ENCODE measurements at regions not wholly inside any gene's neighbourhood (a gene's known extent, or its start where the extent isn't known, plus 50 kb on each side); places are given as distances from the start of the nearest gene placed in this dataset.
"Not testable (repeated sequence)": the region's sequence is repeated elsewhere in the genome, so short reads cannot be mapped to it uniquely, and the experiment has no call there.

DNA sequence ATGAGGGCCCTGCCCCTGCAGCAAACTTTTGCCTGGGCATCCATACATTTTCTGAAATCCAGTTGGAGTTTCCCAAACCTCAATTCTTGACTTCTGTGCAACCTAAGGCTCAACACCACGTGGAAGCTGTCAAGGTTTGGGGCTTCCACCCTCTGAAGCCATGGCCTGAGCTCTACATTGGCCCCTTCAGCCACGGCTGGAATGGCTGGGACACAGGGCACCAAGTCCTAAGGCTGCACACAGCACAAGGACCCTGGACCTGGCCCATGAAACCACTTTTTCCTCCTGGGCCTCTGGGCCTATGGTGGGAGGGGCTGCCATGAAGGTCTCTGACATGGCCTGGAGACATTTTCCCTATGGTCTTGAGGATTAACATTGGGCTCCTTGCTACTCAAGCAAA is 266.3 kb downstream of the LRIG3 start:
- no peak overlapping the region for H3K4me3 ChIP-seq (ENCODE audit: low read length)
- H3K27ac ChIP-seq (ENCODE audit: low read depth, low read length) = no peak overlapping the region
- WGBS = 73% methylated on average over 2 of the region's 2 CpGs

DNA sequence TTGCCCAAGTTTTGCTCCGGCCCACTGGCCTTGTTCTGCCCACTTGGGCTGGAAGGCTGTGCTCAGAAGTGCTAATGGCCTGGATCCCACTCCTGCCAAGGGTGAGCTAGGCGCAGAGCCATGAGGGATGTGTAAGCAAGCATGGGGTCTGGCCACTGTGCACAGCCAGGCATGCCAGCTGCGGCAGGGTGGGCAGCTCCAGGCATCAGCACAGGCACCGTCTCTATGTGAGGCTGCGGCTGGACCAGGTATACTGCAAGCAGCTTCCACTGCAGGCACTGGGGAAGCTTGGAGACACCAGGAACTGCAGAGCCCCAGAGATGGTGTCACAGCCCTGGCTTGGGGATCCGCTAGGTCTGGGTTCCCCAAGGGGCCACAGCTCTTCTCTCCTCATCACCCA is 264.9 kb downstream of the LRIG3 start:
- no peaks in the 10 kb centered on the region for H3K4me1 ChIP-seq (ENCODE audit: insufficient read depth, low read length)
- no peak overlapping the region for H3K27ac ChIP-seq (ENCODE audit: low read depth, low read length)
- H3K27me3 ChIP-seq (ENCODE audit: insufficient read depth, low read length) = no peaks in the 10 kb centered on the region
- WGBS = 87% methylated on average over 6 of the region's 6 CpGs
- H3K9ac ChIP-seq (ENCODE audit: low read depth, low read length) = no peak overlapping the region
- no peak overlapping the region for H3K4me3 ChIP-seq (ENCODE audit: low read length)
- peaks cover 16% of the 10 kb centered on the region for H3K9me3 ChIP-seq (ENCODE audit: insufficient read depth, low read depth, low read length)
- no peaks in the 10 kb centered on the region for H3K36me3 ChIP-seq (ENCODE audit: insufficient read depth, low read length)

More for the DNA sequence above, 266.3 kb downstream of the LRIG3 start:
- Histone ChIP-seq H3K4me1 (ENCODE audit: insufficient read depth, low read length) (no peaks in the 10 kb centered on the region), H3K9me3 (ENCODE audit: insufficient read depth, low read depth, low read length) (peaks cover 16% of the 10 kb centered on the region), H3K9ac (ENCODE audit: low read depth, low read length) (no peak overlapping the region), H3K36me3 (ENCODE audit: insufficient read depth, low read length) (no peaks in the 10 kb centered on the region), H3K27me3 (ENCODE audit: insufficient read depth, low read length) (no peaks in the 10 kb centered on the region)

DNA sequence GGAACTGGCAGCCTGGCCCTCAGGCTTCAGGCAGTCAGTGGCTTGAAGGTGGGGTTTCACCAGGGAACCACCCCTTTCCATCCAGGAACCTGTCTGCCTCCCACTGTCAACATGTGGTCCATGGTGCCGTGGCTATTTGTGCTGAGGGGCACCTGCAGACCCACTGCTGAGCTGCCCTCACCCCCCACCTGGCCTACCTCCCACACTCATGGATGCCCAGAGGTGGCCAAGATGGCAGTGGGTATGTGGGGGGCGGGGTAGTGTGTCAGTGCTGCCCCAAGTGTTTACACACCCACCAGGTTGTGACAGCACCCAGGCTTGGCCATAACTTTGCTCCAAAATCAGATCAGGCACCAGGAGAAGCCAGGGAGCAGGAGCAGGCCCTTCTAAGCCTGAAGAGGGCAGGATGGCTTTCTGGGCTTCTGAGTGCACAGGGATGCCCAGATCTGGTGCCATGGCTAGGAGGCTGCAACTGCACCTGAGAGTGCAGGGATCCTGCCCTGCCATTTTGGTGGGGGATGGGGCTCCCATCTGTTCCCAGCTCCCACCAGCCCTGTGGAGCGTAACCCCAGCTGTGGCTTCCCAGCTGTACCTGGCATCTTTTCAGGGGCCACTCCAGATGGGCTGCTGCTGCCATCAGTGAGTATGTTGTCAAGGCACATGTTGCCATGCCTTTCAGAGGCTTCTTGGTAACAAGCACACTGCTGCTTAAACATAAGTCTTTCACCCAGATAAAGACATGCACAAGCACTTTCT is 263.9 kb downstream of the LRIG3 start:
- 98% methylated on average over 3 of the region's 3 CpGs for WGBS
- no peaks in the 10 kb centered on the region for H3K36me3 ChIP-seq (ENCODE audit: insufficient read depth, low read length)
- H3K4me1 ChIP-seq (ENCODE audit: insufficient read depth, low read length) = no peaks in the 10 kb centered on the region
- no peak overlapping the region for H3K27ac ChIP-seq (ENCODE audit: low read depth, low read length)
- no peaks in the 10 kb centered on the region for H3K27me3 ChIP-seq (ENCODE audit: insufficient read depth, low read length)
- no peak overlapping the region for H3K9ac ChIP-seq (ENCODE audit: low read depth, low read length)
- peaks cover 16% of the 10 kb centered on the region for H3K9me3 ChIP-seq (ENCODE audit: insufficient read depth, low read depth, low read length)
- H3K4me3 ChIP-seq (ENCODE audit: low read length) = no peak overlapping the region

- no peak overlapping the region for H3K27ac ChIP-seq (ENCODE audit: low read depth, low read length)
- H3K9ac ChIP-seq (ENCODE audit: low read depth, low read length) = no peak overlapping the region
- H3K9me3 ChIP-seq (ENCODE audit: insufficient read depth, low read depth, low read length) = peaks cover 16% of the 10 kb centered on the region
- H3K4me1 ChIP-seq (ENCODE audit: insufficient read depth, low read length) = no peaks in the 10 kb centered on the region
- H3K4me3 ChIP-seq (ENCODE audit: low read length) = no peak overlapping the region
- H3K27me3 ChIP-seq (ENCODE audit: insufficient read depth, low read length) = no peaks in the 10 kb centered on the region
- WGBS = 81% methylated on average over 1 of the region's 1 CpG
- H3K36me3 ChIP-seq (ENCODE audit: insufficient read depth, low read length) = no peaks in the 10 kb centered on the region
Observed at GRCh38 chr12:58657190-58657589, 263.1 kb downstream of the LRIG3 start.

- Histone ChIP-seq H3K36me3 (ENCODE audit: insufficient read depth, low read length) (no peaks in the 10 kb centered on the region), H3K27ac (ENCODE audit: low read depth, low read length) (no peak overlapping the region), H3K9me3 (ENCODE audit: insufficient read depth, low read depth, low read length) (no peaks in the 10 kb centered on the region), H3K9ac (ENCODE audit: low read depth, low read length) (no peak overlapping the region), H3K4me3 (ENCODE audit: low read length) (no peak overlapping the region), H3K27me3 (ENCODE audit: insufficient read depth, low read length) (no peaks in the 10 kb centered on the region), H3K4me1 (ENCODE audit: insufficient read depth, low read length) (peaks cover 3% of the 10 kb centered on the region)
- WGBS = 79% methylated on average over 2 of the region's 2 CpGs
Observed at GRCh38 chr12:58665375-58665774, 254.9 kb downstream of the LRIG3 start.

DNA sequence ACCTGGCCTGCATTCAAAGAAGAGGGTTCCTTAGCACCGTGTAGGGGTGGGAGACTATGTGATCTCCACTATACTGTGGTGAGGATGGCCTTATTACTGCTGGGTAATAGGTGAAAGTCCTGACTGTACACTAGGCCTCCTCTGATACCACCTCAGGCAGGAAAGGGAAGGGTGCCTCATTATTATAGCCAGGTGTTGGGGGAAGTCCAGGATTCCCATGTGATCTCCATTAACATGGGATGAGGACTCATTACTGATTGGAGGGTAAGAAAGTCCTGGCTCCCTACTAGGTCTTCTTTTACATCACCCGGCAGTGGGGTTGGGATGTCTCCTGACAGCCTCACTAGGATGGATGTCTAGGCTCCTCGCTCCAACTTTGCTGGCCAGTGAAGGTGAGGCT is 252.1 kb downstream of the LRIG3 start:
- H3K27me3 ChIP-seq (ENCODE audit: insufficient read depth, low read length) = no peaks in the 10 kb centered on the region
- 96% methylated on average over 3 of the region's 3 CpGs for WGBS
- H3K9ac ChIP-seq (ENCODE audit: low read depth, low read length) = no peak overlapping the region
- no peak overlapping the region for H3K4me3 ChIP-seq (ENCODE audit: low read length)
- no peak overlapping the region for H3K27ac ChIP-seq (ENCODE audit: low read depth, low read length)
- H3K9me3 ChIP-seq (ENCODE audit: insufficient read depth, low read depth, low read length) = no peaks in the 10 kb centered on the region
- no peaks in the 10 kb centered on the region for H3K36me3 ChIP-seq (ENCODE audit: insufficient read depth, low read length)
- H3K4me1 ChIP-seq (ENCODE audit: insufficient read depth, low read length) = peaks cover 12% of the 10 kb centered on the region

GRCh38 chr12:58668871-58669270 is 251.4 kb downstream of the LRIG3 start:
- H3K36me3 ChIP-seq (ENCODE audit: insufficient read depth, low read length) = no peaks in the 10 kb centered on the region
- no peak overlapping the region for H3K27ac ChIP-seq (ENCODE audit: low read depth, low read length)
- H3K9me3 ChIP-seq (ENCODE audit: insufficient read depth, low read depth, low read length) = no peaks in the 10 kb centered on the region
- H3K4me3 ChIP-seq (ENCODE audit: low read length) = no peak overlapping the region
- 100% methylated on average over 1 of the region's 1 CpG for WGBS
- H3K9ac ChIP-seq (ENCODE audit: low read depth, low read length) = no peak overlapping the region
- peaks cover 12% of the 10 kb centered on the region for H3K4me1 ChIP-seq (ENCODE audit: insufficient read depth, low read length)
- H3K27me3 ChIP-seq (ENCODE audit: insufficient read depth, low read length) = no peaks in the 10 kb centered on the region

GRCh38 chr12:58670623-58671022 is 249.7 kb downstream of the LRIG3 start:
- Histone ChIP-seq H3K4me1 (ENCODE audit: insufficient read depth, low read length) (peaks cover 12% of the 10 kb centered on the region), H3K4me3 (ENCODE audit: low read length) (no peak overlapping the region), H3K9me3 (ENCODE audit: insufficient read depth, low read depth, low read length) (no peaks in the 10 kb centered on the region), H3K27me3 (ENCODE audit: insufficient read depth, low read length) (no peaks in the 10 kb centered on the region), H3K27ac (ENCODE audit: low read depth, low read length) (no peak overlapping the region), H3K36me3 (ENCODE audit: insufficient read depth, low read length) (no peaks in the 10 kb centered on the region), H3K9ac (ENCODE audit: low read depth, low read length) (no peak overlapping the region)
- 46% methylated on average over 1 of the region's 1 CpG for WGBS

GRCh38 chr12:58671196-58671595 is 249.1 kb downstream of the LRIG3 start:
- Histone ChIP-seq H3K4me1 (ENCODE audit: insufficient read depth, low read length) (peaks cover 12% of the 10 kb centered on the region), H3K36me3 (ENCODE audit: insufficient read depth, low read length) (no peaks in the 10 kb centered on the region), H3K27ac (ENCODE audit: low read depth, low read length) (no peak overlapping the region), H3K27me3 (ENCODE audit: insufficient read depth, low read length) (no peaks in the 10 kb centered on the region), H3K9me3 (ENCODE audit: insufficient read depth, low read depth, low read length) (no peaks in the 10 kb centered on the region), H3K4me3 (ENCODE audit: low read length) (no peak overlapping the region), H3K9ac (ENCODE audit: low read depth, low read length) (no peak overlapping the region)
- WGBS = 84% methylated on average over 2 of the region's 3 CpGs

DNA sequence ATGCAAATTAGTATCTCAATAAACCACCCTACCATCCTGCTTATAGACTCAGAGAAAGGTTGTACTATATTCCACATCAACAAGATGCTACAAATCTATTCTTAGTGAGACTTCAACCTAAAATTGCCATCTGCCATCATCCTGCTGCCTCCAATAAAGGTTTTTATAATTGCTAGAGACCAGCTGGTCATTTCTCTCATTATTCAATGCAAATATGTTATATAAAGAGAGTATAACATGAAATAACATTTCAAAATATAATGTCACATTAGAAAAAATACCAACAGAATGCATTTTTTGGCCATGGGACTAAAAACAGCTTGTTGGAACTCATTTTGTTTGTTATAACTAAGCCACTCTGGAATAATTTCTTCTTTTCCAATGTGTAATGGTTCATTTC is 247.3 kb downstream of the LRIG3 start:
- H3K4me1 ChIP-seq (ENCODE audit: insufficient read depth, low read length) = peaks cover 12% of the 10 kb centered on the region
- no peak overlapping the region for H3K9ac ChIP-seq (ENCODE audit: low read depth, low read length)
- H3K27me3 ChIP-seq (ENCODE audit: insufficient read depth, low read length) = no peaks in the 10 kb centered on the region
- H3K9me3 ChIP-seq (ENCODE audit: insufficient read depth, low read depth, low read length) = peaks cover 1% of the 10 kb centered on the region; the same call in 1 of the 2 replicates
- H3K4me3 ChIP-seq (ENCODE audit: low read length) = no peak overlapping the region
- H3K36me3 ChIP-seq (ENCODE audit: insufficient read depth, low read length) = no peaks in the 10 kb centered on the region
- H3K27ac ChIP-seq (ENCODE audit: low read depth, low read length) = no peak overlapping the region

GRCh38 chr12:58677833-58678232 is 242.5 kb downstream of the LRIG3 start:
- H3K9me3 ChIP-seq (ENCODE audit: insufficient read depth, low read depth, low read length) = peaks cover 11% of the 10 kb centered on the region; the same call in 1 of the 2 replicates
- H3K27ac ChIP-seq (ENCODE audit: low read depth, low read length); H3K9ac ChIP-seq (ENCODE audit: low read depth, low read length); H3K4me1 ChIP-seq (ENCODE audit: insufficient read depth, low read length); H3K36me3 ChIP-seq (ENCODE audit: insufficient read depth, low read length); H3K4me3 ChIP-seq (ENCODE audit: low read length); H3K27me3 ChIP-seq (ENCODE audit: insufficient read depth, low read length): not testable (repeated sequence)
- 97% methylated on average over 2 of the region's 3 CpGs for WGBS

- H3K9ac ChIP-seq (ENCODE audit: low read depth, low read length) = no peak overlapping the region
- no peaks in the 10 kb centered on the region for H3K4me1 ChIP-seq (ENCODE audit: insufficient read depth, low read length)
- peaks cover 11% of the 10 kb centered on the region; the same call in 1 of the 2 replicates for H3K9me3 ChIP-seq (ENCODE audit: insufficient read depth, low read depth, low read length)
- H3K27me3 ChIP-seq (ENCODE audit: insufficient read depth, low read length) = no peaks in the 10 kb centered on the region
- H3K27ac ChIP-seq (ENCODE audit: low read depth, low read length) = no peak overlapping the region
- H3K36me3 ChIP-seq (ENCODE audit: insufficient read depth, low read length) = no peaks in the 10 kb centered on the region
- 100% methylated on average over 2 of the region's 2 CpGs for WGBS
- no peak overlapping the region for H3K4me3 ChIP-seq (ENCODE audit: low read length)
Observed at GRCh38 chr12:58678753-58679152, 241.6 kb downstream of the LRIG3 start.
